ENCODE measurements at regions not wholly inside any gene's neighbourhood (a gene's known extent, or its start where the extent isn't known, plus 50 kb on each side); places are given as distances from the start of the nearest gene placed in this dataset.

DNA sequence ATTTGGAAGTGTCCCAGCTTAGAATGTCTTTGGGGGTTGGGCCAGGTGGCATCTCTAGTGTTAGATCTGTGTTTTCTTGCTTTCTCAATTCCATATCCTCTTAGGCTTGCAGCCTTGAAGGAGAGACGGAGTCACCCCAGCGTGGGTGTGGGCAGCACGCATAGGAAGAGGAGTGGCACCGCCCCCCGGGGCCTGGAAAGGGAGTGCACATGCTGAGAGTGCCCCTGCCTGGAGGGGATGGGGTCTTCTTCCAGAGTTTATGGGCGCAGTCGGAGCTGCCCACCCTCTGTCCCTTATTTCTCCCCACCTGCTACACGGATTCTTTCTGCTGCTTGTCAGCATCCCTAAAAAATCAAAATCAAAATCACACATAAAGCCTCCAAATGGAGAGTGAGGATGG lies 309.7 kb downstream of the QKI start:
- no peak for DNase-seq

DNA sequence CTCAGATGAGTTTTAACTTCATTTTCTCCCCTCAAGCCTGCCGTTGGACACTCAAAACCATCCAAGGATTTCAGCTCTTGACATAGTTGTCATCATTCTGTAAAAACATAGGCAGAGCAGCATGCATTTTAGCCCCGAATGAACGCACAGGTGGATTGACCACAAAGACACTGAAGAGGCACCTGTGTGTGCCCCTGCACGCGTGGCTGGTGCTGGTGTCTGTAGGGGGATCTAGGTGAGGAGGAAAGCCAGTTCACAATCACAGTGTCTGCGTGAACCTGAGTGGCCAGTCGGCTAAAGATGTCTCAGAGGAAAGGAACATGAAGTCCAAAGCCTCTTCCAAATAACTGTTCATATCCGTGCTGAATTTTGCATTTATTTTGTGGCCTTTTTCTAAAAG lies 309.2 kb downstream of the QKI start:
- no peak for DNase-seq

DNA sequence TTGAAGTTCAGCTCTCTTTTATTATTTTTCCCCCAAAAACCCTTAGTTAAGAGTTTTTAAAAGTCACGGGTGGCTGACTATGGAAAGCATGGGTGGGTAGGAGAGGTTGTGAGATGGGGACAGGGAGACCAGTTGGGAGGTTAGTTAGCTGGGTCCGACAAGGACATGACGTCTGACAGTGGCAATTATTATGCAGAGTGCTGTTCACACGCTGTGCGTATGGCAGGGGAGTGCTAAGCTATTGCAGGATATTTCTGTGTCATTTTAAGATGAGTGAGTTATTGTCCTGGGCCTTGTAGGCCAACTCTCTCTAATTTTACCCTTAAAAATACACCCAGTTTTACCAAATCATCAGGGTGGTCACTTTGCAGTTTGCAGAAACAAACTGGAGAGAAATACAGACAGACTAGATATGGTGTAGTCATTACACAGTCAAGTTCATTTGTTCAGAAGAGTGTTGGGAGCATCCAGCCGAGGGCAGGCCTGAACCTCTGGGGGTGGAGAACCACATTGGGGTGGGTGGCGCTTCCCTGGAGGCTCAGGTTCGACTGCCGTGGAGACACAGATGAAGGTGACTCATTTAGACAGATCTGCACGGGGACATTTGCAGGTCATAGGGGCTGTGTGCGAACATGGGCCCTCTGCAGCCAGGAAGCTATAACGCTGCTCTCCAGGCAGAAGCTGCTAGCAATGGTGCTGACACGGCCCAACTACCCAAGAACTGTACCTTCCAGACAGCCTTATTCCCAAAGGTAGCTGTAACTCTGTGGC lies 307.6 kb downstream of the QKI start:
- DNase-seq = no peak

DNA sequence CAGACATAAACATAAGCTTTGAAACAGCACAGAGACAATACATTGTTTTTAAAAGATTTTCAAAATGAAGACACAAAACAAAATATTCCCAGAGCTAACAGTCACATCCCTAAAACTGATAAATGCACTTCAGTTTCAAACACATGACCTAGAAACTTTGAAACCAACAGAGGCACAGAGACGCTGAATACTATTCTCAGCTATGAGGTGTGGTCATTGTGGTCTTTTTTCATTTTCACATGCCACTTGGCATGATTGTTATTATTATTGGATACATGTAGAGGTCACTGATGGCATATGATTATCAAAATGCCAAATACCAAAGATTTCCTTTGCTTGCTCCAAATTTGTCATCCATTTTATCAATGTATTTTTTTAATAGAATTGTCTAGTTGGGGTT lies 306.9 kb downstream of the QKI start:
- no peak for DNase-seq

DNA sequence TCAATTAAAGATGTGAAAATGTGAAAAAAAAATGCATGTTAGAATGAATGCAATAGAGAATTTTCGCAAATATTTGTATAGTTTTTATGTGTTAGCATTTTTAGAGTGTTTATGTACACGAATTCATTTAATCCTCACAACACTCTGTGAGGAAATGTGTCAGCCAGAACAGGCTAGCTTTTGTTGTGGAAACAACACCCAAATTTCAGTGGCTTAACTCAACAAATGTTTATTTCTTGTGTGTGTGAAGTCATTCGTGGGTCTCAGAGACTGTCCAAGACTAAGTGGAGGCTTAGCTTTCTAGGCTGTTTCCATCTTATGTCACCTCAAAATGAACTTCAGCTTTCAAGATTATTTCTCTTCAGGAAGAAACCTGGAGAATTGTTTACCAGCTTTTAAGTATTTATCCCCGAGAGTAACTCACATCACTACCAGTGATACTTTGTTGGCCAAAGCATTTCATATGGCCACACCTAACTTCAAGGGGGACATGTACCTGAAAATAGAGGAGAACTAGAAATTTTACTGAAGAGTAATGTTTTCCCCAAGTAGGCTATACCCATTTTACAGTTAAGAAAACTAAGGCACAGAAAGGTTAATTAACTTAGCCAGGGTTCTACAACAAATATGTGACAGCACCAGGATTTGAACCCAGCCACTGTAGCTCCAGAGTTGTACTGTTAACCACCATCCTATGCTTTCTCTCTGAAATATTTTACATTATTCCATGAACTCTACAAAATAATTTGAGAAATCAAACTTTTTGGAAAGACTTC lies 306.1 kb downstream of the QKI start:
- DNase-seq = no peak

DNA sequence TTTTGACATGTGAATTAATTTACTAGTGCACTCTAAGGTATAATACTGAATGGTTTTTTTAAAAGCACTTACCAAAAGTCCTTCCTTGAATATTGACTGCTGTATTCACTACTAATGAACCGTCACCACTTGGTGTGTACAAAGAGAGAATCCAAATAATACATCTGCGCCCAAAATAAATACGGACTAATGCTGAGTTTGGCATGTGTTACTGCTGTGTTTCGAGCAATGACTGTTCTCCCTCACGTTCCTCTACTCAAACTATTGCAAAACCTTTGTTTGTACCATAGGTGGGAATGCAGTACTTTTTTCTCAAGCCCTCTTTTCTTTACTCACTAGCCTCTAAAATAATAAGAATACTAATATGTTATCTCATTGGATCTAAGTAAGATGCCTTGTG lies 305.5 kb downstream of the QKI start:
- DNase-seq = no peak

DNA sequence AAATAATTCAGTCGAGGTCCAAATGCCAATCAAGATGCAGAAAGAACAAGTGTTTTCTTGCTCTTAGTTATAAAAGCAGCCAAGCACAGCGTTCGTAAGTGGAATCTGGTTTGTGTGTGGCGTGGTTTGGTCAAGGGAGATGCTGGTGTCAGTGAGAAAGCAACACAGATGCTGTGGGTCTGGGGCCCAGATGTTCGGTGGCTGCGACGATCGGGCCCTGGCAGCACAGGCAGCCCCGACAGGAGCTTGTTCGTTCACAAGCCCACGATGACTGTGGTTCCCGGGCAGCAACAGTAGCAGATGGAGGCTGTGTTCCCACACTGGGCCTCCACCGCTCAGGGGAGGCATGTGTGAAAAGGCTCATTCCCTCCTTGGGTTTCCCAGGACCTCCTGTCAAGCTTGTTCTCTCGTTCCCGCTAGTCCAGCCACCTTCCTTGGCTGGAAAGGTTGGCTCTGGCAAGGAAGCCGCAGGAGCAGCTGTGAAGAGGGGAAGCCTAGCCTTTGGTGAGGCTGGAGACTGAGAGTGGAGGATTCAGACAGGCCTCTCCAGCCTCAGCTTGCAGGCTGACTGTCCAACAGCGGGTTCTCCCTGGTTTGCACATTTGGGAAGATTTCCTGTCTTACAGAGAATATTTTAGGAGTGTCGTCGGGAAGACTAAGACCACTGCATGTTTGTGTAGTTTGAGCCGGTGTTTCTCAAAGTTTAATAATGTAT lies 304.7 kb downstream of the QKI start:
- no peak for DNase-seq

DNA sequence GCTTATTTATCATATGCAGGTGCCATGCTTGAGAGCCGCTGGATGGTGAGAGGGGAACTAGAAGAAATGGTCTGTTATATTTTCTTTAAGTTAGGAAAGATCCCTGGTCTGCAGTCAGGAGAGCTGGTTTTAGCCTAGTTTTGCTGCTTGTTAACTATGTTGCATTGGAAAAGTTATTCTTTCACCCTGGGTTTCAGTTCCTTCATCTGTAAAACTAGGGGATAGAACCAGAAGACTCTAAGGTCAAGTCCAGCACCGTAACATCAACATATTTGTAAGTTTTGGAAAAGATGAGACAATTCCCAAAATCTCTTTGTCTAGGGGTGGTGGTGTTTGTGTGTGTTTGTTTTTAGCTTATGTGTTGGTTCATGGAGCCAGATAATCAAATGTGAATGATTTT lies 304.0 kb downstream of the QKI start:
- no peak for DNase-seq

DNA sequence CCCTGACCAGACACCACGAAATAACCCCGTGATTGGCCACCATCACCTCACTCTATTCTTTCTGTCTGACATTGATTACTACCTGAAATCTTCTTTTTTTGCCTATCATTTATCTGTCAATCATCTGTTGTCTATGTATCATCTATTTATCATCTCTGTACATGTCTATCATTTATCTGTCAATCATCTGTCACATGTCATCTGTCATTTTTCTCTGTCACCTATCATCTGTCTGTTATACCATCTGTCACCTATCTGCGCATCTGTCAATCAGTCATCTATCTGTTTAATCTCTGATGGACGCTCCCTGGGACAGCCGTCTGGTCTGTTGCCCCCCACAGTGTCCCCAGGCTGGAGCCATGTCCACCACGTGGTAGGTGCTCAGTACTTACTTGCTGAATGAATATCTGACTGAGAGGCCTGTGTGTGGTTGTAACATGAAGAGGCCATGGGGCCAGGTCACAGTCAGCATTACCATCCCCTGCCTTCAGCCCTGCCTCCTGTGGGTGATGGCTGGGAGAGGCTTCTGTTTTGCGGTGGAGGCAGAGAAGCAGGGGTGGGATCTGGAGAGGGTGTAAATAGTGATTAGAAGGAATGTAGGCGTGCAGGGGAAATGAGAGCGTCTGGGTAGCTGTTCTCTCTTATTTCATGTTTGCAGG lies 302.7 kb downstream of the QKI start:
- DNase-seq = no peak

DNA sequence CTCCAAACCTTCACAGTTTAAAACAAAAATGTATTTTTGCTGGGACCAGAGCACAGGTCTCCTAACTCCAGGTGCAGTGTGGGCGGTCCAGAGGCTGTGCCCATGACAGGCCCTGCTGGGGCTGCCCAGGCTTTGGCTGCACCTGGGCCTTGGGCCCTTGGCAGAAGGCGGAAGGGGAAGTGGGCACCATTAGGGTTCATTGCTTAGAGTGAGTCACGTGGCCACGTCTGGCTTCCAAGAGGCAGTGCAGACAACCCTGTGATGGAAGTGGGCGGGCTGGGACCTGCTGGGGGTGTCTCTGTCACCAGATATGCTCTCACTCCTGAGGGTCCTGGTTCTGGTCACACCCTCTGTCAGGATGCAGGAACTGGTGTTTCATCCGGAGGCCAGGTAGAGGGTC lies 302.2 kb downstream of the QKI start:
- no peak for DNase-seq

DNA sequence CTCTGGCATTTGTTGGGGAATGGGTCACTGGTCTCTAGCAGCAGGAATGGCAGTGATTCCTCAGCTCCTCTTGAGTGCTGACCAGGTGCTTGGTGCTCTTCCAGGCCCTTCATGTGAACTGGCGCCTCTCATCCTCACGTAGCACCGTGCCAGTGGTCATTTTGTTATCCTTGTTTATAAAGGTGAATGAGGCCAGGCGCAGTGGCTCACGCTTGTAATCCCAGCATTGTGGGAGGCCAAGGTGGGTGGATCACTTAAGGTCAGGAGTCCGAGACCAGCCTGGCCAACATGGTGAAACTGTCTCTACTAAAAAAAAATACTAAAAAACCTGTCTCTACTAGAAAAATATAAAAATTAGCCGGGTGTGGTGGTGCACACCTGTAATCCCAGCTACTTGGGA lies 301.3 kb downstream of the QKI start:
- no peak for DNase-seq

DNA sequence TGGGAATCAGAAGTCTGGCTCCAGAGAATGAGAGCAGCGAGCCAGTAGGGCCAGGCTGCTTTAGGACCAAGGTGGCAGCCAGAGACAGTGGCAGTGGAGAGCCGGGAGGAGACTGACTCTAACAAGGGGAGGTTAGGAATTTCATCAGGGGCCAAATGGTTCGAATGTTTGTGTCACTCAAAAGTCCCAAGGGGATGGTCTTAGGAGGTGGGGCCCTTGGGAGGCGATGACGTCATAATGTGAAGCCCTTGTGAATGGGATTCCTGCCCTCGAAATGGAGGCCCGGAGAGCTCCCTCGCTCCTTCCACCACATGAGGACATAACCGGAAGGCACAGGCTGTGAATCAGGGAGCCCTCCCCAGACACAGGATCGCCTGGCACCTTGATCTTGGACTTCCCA lies 299.7 kb downstream of the QKI start:
- DNase-seq = no peak

DNA sequence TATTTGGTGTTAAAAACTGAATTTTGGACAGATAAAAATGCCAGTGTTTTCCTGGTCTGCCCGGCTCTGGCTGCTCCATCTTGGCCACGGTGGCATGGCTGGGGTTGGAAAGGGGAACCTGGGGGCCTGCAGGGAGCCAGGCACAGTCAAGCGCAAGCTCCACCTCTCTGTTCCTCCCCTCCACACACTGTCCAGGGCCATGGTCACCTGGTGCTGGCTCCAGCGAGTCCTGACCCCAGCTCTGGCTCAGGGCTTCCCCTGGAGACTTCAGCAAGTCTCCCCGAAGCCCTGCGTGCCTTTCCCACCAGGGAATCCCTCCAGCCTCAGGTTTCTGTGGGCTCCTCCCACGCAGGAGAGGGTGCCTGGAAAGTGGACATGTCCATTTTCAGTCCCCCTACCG lies 298.5 kb downstream of the QKI start:
- DNase-seq = no peak

DNA sequence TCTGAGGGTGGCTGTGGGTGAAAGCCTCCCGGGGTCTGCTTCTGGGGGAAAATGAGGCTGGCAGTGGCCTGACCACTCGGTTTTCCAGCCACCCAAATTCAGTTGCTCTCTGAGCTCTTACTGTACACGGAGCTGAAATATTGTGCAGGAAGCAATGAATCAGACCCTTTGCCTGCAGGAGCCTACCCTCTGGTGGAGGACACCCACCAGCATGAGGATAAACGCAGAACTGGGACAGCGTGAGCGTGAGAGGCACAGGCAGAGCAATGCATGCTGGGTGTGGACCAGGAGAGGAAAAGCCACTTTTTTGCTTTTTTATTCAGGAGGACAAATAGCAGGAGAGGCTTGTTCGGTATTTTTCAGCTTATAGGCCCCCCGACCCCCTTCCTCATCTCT lies 298.0 kb downstream of the QKI start:
- DNase-seq = no peak

DNA sequence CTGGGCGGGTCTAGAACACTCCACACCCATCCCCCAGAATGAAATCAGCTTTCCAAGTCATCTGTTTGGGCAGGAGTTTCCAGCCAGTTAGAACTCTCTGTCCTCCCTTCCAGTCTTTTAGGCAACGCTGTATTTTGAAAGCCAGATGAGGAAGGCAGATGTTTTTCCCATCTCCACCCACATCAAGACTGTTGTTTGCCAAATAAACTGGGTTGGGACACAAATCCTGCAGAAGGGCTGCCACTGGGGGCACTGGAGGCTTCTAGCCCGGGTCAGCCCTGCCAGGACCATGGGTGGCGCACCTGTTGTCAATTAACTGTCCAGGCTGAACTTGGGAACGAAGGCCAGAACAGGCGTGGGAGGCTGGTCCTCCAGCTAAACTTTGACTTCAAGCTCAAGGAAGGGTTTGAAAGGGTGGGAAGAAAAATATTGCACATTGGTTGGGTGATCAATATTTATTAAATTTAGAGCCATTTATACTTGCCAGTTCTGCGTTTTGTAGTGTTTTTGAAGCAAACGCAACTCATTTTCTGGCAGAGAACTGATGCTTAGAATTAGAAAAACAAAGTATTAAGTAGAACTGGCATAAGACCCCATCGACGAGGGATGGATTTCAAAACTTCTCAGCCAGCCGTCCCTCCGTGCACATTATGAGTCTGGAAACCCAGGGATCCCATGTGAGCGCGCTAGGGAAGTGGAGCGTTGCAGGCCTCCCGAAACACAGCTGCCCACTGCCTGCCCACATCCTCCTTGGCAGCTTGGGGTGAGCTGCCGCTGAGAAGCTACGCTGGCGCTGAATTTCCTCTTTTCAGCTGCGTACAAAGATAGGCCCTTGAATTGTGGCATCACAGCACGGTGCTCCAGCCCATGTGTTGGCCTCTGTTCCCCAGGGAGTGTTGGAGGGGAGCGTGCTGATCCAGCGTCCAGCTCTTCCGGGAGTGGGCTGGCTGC lies 297.4 kb downstream of the QKI start:
- no peak for DNase-seq

DNA sequence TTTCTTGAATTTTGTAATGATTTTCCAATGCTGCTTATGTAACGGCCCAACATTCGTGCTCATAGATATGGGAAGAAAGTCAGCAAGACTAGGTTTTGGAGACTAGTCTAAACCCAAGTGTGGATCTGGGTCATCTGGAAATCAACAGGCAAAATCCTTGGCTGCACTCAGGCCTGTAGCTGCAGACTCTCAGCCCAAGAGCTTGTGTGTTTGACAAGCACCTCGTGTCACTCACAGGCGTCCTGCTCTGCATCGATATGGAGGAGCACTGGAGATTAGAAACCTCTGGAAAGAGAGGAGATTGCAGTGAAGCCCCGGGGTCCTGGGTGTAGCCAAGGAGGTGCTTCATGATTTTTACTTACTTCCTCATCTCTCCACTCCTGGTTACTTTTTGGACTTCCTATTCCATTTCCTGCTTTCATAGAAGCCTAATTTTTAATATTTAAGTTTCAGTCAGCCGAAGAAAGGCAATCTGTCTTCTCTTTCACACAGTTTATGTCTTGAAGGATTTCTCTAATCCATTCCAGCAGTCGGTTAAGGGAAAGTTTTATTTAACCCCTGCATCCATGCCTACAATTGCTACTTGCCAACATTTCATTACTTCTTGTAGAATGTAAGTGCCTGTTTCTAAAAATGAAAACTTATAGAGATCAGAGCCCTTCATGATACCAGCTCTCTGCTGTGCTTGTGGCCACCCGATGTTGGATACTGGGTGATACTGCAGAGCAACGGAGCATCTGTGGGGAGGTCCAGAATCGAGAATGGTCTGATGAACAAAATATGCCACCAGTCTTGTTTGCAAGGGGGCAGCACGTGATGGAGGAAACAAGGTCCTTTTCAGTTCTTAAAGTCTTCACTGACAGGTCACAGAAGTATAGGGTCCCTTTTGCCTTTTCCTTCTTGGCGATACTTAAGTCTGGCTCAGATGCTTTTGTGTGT lies 296.3 kb downstream of the QKI start:
- no peak for DNase-seq

DNA sequence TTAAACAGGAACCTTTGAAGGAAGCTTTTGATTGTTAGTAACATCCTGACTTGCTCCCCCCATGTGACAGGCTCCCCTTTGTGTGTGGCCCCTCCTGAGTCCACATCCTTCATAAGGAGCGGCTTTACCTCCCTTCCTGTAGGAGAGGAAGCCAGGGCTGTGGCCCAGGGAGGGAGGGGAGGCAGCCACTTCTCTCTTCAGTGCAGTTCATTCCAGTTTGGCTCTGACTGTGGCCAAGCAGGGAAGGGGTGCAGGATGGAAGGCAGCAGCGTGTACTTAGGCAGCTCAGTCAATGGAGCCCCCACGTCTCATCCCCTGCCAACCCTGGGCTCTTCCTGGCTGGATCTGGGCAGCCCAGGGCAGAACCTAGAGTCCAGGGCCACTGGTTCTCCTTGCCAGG lies 295.2 kb downstream of the QKI start:
- DNase-seq = no peak

DNA sequence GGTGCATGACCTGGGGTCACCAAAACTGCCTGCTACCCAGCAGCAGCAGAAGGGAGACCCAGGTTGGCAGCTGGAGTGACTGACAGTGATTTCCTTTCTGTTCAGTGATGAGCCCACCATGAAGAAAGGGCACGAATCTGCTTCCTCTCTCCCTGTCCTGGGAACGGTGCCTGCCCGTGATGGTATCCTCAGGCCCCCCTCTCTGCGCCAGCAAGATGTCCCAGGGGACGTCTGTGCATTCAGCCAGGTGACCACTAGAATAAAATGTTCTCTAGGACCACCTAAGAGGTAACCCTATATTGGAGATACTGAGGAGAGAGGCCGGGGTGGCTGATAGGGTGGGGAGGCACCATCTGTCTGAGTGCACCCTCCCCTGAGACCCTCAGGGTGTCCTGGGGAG lies 294.7 kb downstream of the QKI start:
- DNase-seq = no peak

DNA sequence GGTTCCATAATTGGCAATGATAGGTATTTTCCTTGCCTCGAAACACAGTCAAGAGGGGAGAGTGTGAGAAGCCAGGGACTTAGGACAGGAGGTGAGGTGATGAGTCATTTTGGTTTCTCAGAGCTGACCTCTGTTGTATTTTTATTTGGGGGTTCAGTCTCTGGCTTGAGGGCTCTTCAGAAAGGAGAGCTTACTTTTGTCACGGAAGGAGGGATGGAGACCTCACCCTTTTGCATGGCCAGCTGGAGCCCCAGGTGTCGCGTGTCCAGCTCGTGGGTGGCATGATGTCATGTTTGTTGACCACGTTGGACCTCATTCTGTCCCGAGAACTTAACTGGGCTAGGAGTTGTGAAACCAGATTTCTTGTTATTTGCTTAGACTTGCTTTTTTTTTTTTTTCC lies 293.9 kb downstream of the QKI start:
- DNase-seq = no peak

DNA sequence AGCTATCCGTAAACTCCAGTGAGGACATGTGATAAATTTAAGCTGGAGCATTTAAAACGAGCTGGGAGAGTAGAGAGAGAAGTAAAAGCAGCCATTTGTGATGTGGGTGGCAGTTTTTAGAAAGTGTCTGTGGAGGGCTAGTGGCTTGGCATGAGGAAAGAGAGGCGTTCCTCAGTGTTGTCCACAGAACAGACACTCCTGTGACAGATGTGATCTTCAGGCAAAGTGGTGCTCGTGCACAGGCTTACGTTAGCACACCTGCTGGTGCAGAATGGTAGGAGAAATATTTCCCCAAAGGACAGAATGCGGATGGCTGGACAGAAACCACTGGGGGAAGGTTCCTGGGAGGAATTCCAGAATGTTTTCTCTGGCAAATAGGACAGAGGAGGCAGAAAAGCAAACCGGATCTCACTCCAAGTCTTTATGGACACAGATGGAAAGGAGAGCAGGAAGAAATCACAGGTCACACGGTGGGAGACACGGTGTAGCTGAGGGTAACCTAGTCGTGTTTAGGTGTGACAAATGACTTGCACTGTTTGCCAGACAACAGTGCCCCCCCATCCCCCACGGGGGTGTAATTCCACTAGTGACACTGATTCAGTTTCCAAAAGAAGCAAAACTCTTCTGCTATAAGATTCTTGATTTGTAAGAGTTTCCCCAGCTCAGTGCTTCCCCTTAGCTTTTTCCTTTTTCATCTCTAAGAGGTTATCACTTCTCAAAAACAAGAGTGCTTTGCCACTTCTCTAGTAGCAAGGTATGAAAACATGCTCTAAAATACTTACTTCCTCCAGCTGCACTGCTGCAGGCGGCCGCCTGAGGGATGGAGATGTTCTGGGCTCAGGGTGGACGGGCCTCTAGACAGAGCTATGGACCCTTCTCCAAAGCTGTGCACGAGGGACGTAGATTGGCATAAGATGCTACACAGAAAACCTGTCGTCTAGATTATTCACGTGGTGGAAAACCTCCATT lies 293.2 kb downstream of the QKI start:
- DNase-seq = no peak

Measured in COR-L47 (cell line).